AG08396 (cell line): ENCODE measurements at regions not wholly inside any gene's neighbourhood (a gene's known extent, or its start where the extent isn't known, plus 50 kb on each side); places are given as distances from the start of the nearest gene placed in this dataset.
A peak's percentile ranks its signal among the peaks of the same experiment; 100 is the strongest.

Source experiments
- DNase-seq: peaks from one replicate; pipeline ENCODE4 v3.0.0; 2012; ENCODE audit warnings: low spot score, mixed read lengths

GRCh38 chr1:208907790-208908189 is 663.6 kb upstream of the PLXNA2 start:
- DNase-seq = no peak

GRCh38 chr1:208909011-208909984 is 665.1 kb upstream of the PLXNA2 start:
- no peak for DNase-seq

- no peak for DNase-seq
Observed at GRCh38 chr1:208910161-208910560, 666.0 kb upstream of the PLXNA2 start.

GRCh38 chr1:208917281-208917680 is 666.2 kb upstream of the CAMK1G start:
- no peak for DNase-seq

GRCh38 chr1:208917723-208918122 is 665.8 kb upstream of the CAMK1G start:
- no peak for DNase-seq

- DNase-seq = no peak
Observed at GRCh38 chr1:208918160-208918559, 665.4 kb upstream of the CAMK1G start.

- DNase-seq = no peak
Observed at GRCh38 chr1:208919371-208919770, 664.1 kb upstream of the CAMK1G start.

- DNase-seq = no peak
Observed at GRCh38 chr1:208921259-208921658, 662.3 kb upstream of the CAMK1G start.

GRCh38 chr1:208923456-208923855 is 660.1 kb upstream of the CAMK1G start:
- no peak for DNase-seq

- DNase-seq = no peak
Observed at GRCh38 chr1:208923946-208924720, 659.4 kb upstream of the CAMK1G start.

- no peak for DNase-seq
Observed at GRCh38 chr1:208924928-208925327, 658.6 kb upstream of the CAMK1G start.

GRCh38 chr1:208928349-208929010 is 655.0 kb upstream of the CAMK1G start:
- no peak for DNase-seq

- peak; percentile 35 for DNase-seq
Observed at GRCh38 chr1:208929575-208929974, 653.9 kb upstream of the CAMK1G start.

GRCh38 chr1:208931936-208932335 is 651.6 kb upstream of the CAMK1G start:
- no peak for DNase-seq

GRCh38 chr1:208933984-208934525 is 649.5 kb upstream of the CAMK1G start:
- DNase-seq = no peak

GRCh38 chr1:208934933-208935332 is 648.6 kb upstream of the CAMK1G start:
- no peak for DNase-seq

GRCh38 chr1:208935517-208936187 is 647.9 kb upstream of the CAMK1G start:
- DNase-seq = no peak

- no peak for DNase-seq
Observed at GRCh38 chr1:208939537-208940085, 643.9 kb upstream of the CAMK1G start.

- DNase-seq = no peak
Observed at GRCh38 chr1:208942394-208943130, 641.0 kb upstream of the CAMK1G start.

- DNase-seq = no peak
Observed at GRCh38 chr1:208943291-208943690, 640.2 kb upstream of the CAMK1G start.
